ENCODE measurements at regions not wholly inside any gene's neighbourhood (a gene's known extent, or its start where the extent isn't known, plus 50 kb on each side); places are given as distances from the start of the nearest gene placed in this dataset.

DNA sequence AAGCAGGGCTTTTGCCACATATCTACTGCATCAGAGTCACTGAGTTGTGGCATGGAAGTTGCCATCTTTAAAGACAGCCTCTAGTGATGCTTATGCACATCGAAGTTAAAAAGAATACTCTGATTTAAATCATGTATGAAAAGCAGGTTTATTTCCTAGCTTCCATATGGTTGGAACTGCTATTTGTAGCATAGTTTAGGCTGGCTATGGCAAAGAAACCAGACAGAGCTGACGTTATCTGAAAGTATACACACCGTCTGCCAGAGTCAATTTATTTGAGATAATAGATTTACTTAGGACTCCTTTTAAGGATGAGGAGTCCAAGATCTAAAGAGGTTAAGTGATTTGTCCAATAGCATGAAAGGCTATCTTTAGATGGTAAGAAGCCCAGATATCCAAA is 536.9 kb upstream of the ADGRL4 start:
- no peak for TF ChIP-seq POLR2A (IDR thresholded peaks at IDR 0.05)
- TF ChIP-seq CTCF (IDR thresholded peaks at IDR 0.05 in 8 of 11, conservative IDR thresholded peaks at IDR 0.05 in 3 of 11) = no peak
